Astrocyte of the cerebellum (primary cell): ENCODE measurements at regions not wholly inside any gene's neighbourhood (a gene's known extent, or its start where the extent isn't known, plus 50 kb on each side); places are given as distances from the start of the nearest gene placed in this dataset.

Source experiments
- DNase-seq: peaks from one replicate; pipeline ENCODE4 v3.0.0-alpha.2; 2011; ENCODE audit warnings: low read depth
- H3K4me3 ChIP-seq: 2 replicates; pipeline ENCODE4 v1.5.1; 2011; ENCODE audit warnings: mild to moderate bottlenecking, low read depth, low read length, moderate library complexity
- CTCF ChIP-seq: IDR thresholded peaks from 2 replicates; pipeline ENCODE4 v1.5.1; 2012; ENCODE audit warnings: low read length, low read depth, moderate library complexity, mild to moderate bottlenecking; ENCODE audit errors: missing control alignments
- in situ Hi-C: cut with HindIII; loops from 2 replicates; pipeline ENCODE4 v1.10.0; 2017; ENCODE audit warnings: low sequenced_read_pairs

- in situ Hi-C loops: no loop called here
- no peak overlapping the region for H3K4me3 ChIP-seq
- no peak for TF ChIP-seq CTCF
- no peak for DNase-seq
Observed at GRCh38 chr17:77845541-77846225, 112.8 kb upstream of the TNRC6C start.

GRCh38 chr17:77846531-77847085 lies 111.9 kb upstream of the TNRC6C start:
- no peak for TF ChIP-seq CTCF
- in situ Hi-C loops: no loop called here
- no peak for DNase-seq
- H3K4me3 ChIP-seq: no peak overlapping the region

GRCh38 chr17:77847221-77848085 lies 111.0 kb upstream of the TNRC6C start:
- in situ Hi-C loops: no loop called here

GRCh38 chr17:77848257-77848656 lies 110.2 kb upstream of the TNRC6C start:
- TF ChIP-seq CTCF: no peak
- no peak overlapping the region for H3K4me3 ChIP-seq
- in situ Hi-C loops: no loop called here
- no peak for DNase-seq

More at GRCh38 chr17:77847221-77848085, 111.0 kb upstream of the TNRC6C start:
- DNase-seq: no peak
- no peak for TF ChIP-seq CTCF
- no peak overlapping the region for H3K4me3 ChIP-seq

GRCh38 chr17:77849239-77849638 lies 109.3 kb upstream of the TNRC6C start:
- H3K4me3 ChIP-seq: no peak overlapping the region
- no peak for TF ChIP-seq CTCF
- in situ Hi-C loops: no loop called here
- no peak for DNase-seq

GRCh38 chr17:77851921-77852320 lies 106.6 kb upstream of the TNRC6C start:
- DNase-seq: no peak
- no peak overlapping the region for H3K4me3 ChIP-seq
- no peak for TF ChIP-seq CTCF
- in situ Hi-C loops: no loop called here
